HG02973 (cell line): ENCODE measurements at regions not wholly inside any gene's neighbourhood (a gene's known extent, or its start where the extent isn't known, plus 50 kb on each side); places are given as distances from the start of the nearest gene placed in this dataset.

ENCODE experiments used
- ATAC-seq: cut with Tn5 transposase; IDR thresholded peaks from one replicate; pipeline ENCODE4 v1.9.1; 2021; ENCODE audit warnings: moderate library complexity; ENCODE audit not compliant: unreplicated experiment

GRCh38 chr10:3493621-3494020, 291.4 kb downstream of the KLF6 start:
- ATAC-seq = no peak

GRCh38 chr10:3491571-3491970, 293.4 kb downstream of the KLF6 start:
- no peak for ATAC-seq

DNA sequence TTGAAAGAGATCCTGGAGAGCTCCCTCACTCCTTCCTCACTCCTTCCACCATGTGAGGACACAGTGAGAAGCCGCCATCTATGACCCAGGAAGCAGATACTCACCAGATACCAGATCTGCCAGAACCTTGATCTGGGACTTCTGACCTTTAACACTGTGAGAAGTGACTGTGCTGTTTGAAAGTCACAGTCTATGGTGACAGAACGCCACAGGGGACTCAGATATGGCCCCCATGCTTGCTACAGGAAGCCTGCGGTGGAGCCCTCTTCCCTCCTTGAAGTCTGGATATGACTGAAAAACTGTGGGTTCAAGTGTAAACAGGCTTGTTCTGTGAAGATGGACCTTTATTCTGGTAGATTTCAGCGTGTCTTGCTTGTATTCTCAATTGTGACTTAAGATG, 297.8 kb downstream of the KLF6 start:
- ATAC-seq = no peak

DNA sequence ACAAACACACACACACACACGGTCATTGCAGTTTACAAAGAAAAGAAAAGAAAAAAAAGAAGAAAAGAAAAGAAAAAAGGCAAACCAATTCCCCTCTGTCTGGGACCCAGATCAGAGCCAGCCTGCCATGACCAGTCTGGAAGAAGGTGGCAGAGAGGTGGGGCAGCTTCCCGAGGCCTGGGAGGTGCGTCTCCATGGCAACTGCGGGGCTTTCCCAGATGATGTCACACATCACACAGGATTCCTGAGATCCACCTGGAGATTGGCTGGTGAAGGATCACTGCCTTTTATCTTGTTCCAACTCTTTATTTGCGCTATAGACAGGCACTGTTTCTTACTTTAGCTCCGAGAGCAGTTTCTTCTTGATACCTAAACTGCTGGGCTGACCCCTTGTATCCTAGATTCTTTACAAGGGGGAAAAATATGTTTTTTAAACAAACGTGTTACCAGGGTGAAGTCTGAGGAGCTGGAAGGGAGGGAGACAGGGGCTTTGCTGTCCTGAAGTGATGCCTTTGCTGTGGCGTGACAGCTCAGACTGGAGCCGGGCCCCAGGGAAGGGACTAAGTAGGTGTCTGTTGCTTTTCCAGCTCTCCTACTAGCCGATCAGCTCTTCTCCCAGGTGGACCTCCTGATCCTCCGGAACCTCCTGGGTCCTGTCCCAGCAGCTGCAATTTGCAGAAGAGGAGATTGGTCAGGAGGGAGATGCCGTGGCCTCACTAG, 298.5 kb downstream of the KLF6 start:
- ATAC-seq = no peak

GRCh38 chr10:3485057-3485686, 299.8 kb downstream of the KLF6 start:
- no peak for ATAC-seq

GRCh38 chr10:3484306-3485056, 300.5 kb downstream of the KLF6 start:
- peak; percentile 75 for ATAC-seq

GRCh38 chr10:3482200-3482993, 302.6 kb downstream of the KLF6 start:
- no peak for ATAC-seq

DNA sequence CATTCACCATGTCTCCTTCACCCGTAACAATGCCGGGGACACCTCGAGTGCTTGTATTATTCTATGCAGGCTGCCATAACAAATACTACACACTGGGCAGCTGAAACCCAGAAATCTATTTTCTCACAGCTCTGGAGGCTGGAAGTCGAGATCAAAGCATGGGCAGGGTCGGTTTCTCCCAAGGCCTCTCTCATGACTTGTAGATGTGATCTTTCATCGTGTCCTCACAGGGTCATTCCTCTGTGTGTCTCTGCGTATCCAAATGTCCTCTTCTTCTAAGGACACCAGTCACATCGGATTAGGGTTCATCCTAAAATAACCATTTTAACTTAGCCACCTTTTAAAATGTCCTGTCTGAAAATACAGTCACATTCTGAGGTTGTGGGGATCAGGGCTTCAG, 303.5 kb downstream of the KLF6 start:
- ATAC-seq = no peak

DNA sequence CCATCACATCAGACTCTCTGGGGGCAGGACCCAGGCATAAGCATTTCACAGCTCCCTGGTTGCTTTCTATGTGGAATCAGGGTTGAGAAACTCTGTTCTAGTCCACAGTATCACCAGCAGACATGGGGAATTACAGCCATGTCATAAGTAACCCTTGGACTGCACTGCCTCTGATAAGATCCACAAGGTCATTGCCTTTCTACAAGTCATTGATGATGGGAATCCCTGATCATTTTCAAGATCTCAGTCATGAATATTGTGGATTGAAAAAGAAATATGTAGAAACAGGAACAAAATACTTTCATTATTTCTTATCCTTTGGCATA, 304.1 kb downstream of the KLF6 start:
- no peak for ATAC-seq

DNA sequence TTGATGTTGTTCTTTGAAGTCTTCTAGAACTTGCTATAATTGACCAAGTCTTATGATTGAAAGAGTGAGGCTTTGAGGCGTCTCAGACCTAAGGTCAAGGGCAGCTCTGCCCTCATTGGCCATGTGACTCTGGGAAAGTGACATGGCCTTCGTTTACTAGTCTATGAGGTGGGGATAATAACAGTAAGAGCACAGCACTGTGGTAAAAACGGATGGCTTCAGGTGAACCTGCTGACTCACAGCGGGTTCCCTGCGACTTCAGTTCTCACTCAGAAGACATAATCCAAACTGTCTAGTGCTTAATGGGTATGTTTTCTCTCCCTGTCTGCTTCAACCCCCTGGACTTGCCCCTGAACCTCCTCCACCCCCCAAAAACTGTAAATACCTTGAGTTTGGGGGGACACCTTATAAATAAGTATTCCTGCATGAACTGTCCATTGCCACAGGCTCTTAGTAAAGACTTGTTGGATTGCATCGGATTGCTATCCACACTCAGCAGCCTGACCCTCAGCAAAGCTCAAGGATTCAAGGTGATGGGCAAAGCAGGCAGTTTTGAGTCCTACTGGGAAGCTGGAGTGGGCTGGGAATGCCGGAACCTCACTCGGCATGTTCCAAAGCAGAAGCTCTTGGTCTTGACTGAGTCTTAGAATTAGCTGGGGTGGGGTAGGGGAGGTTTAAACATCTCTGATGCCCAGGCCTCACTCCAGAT, 304.6 kb downstream of the KLF6 start:
- ATAC-seq = no peak

GRCh38 chr10:3478632-3479240, 306.2 kb upstream of the PITRM1 start:
- no peak for ATAC-seq

DNA sequence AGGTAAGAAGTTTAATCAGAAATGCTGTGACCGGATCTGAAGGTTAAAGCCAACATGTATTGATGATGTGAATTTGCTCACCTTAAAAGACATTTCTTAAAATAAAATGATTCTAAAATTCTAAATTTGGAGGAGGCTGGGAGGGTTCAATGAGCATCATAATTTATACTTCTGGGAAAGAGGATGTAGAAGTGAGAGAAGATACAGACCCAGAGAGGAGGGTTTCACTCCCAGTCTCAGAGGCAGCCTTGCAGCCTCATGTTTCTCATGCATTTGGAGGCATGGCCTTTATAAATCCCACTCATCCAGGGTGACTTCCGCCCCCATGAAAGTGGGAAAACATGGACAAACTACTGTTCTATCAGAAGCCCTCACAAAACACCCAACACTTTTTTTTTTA, 305.6 kb upstream of the PITRM1 start:
- ATAC-seq = peak; percentile 63

DNA sequence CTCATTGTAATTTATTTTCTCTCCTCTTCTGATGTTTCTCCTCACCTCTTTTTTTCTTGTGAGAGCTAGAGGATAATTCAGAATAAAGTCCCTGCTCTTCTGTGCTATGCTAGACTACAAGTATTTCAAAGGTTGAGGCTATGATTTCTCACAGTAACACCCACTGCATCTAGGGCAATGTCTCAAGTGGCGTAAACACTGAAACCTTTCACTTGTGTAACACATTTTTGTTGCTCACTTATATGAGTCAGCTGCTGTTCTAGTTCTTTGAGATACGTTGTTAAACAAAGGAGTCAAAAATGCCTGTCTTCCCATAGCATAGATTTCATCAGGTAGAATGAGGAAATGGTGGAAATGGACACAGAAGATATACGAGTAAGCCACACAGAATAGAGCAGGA, 305.1 kb upstream of the PITRM1 start:
- peak; percentile 75 for ATAC-seq

DNA sequence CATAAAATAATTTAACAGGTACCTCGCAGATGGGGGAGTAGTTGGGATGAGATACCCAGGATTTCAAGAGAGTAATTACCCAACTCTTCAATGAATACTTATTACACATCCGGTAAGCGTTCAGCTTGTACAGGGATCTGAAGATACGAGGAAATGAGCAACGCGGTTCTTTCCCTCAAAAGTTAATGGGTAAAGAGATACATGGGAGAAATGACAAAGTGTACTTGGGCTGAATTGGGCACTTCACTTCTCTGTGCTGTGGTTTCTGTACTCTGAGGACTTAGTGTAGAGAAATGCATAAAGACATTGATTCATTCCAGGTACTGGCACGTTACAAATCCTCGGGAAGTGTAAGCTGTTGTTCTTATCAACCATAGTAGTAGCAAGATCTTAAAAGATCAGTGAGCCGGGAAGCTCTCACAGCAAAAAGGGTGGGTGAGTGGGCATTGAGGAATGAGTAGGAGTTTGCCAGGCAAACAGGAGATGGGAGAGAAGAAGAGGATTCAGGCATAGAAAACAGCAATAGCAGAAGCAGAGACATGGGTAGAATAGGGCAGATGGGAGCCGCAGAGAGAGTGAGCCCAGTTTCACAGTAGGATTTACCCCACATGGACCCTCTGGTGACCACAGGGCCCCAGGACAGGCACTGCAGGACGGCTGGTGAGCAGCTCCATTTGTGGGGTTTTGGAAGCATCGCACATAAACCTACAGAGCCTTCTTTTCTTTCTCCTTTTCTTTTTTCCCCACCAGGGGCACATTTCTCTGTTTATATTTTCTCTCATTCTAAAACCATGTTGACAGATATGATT, 304.3 kb upstream of the PITRM1 start:
- ATAC-seq = no peak

GRCh38 chr10:3476186-3476585, 303.6 kb upstream of the PITRM1 start:
- no peak for ATAC-seq

- ATAC-seq = no peak
Measured at GRCh38 chr10:3475367-3475766, 302.8 kb upstream of the PITRM1 start.

DNA sequence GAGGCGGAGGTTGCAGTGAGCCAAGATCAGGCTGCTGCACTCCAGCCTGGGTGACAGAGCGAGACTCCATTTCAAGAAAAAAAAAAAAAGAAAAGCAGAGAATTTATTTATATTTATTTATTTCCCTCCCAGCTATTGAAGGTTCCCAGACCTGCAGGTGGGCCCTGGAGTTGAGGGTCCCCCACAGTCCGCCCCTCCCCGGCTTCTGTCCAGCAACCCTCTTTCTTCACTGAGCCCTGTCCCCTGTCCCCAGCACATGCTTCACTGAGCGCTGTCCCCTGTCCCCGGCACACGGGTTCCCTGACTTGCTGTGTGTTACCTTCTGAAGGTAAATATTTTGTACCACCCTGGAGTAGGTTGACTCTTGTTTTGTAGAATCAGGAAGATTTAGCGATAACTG, 301.7 kb upstream of the PITRM1 start:
- ATAC-seq = no peak

- ATAC-seq = no peak
Measured at GRCh38 chr10:3473271-3473670, 300.7 kb upstream of the PITRM1 start.

- no peak for ATAC-seq
Measured at GRCh38 chr10:3472287-3473051, 299.9 kb upstream of the PITRM1 start.
